H1 (cell line): ENCODE measurements at regions not wholly inside any gene's neighbourhood (a gene's known extent, or its start where the extent isn't known, plus 50 kb on each side); places are given as distances from the start of the nearest gene placed in this dataset.

ENCODE experiments used
- ASH2L ChIP-seq: fragments of 200-600, 300-600 bp; sonication (generic); IDR thresholded peaks from one replicate; pipeline ENCODE4 v1.7.1; 2017; ENCODE audit warnings: low read length
- BACH1 ChIP-seq: IDR thresholded peaks from 2 replicates; pipeline ENCODE4 v1.6.1; 2012; ENCODE audit warnings: low read length, improper control_type of control experiment
- CHD7 ChIP-seq: fragments of 300-600 bp; sonication (generic); IDR thresholded peaks from 2 replicates; pipeline ENCODE4 v1.7.1; 2012; ENCODE audit warnings: low read length, moderate library complexity, mild to moderate bottlenecking, inconsistent platforms; ENCODE audit not compliant: insufficient replicate concordance
- GABPA ChIP-seq: IDR thresholded peaks from 2 replicates; pipeline ENCODE4 v1.6.1; 2011; ENCODE audit warnings: mild to moderate bottlenecking, low read length, moderate library complexity, borderline replicate concordance; ENCODE audit not compliant: insufficient read depth
- HDAC6 ChIP-seq: IDR thresholded peaks from one replicate; pipeline ENCODE4 v1.7.1; 2012; ENCODE audit warnings: low read depth, mild to moderate bottlenecking, inconsistent platforms, low read length, moderate library complexity
- POU5F1 ChIP-seq: IDR thresholded peaks from 2 replicates; pipeline ENCODE4 v1.6.1; 2011; ENCODE audit warnings: low read depth, mild to moderate bottlenecking, low read length, moderate library complexity
- SAP30 ChIP-seq: fragments of 300-600 bp; sonication (generic); IDR thresholded peaks from 2 replicates; pipeline ENCODE4 v1.7.1; 2012; ENCODE audit warnings: low read length, moderate library complexity, mild to moderate bottlenecking, inconsistent platforms; ENCODE audit not compliant: insufficient read depth, insufficient replicate concordance
- SP1 ChIP-seq: IDR thresholded peaks from 2 replicates; pipeline ENCODE4 v1.6.1; 2011; ENCODE audit warnings: low read depth, low read length
- SP4 ChIP-seq: IDR thresholded peaks from 2 replicates; pipeline ENCODE4 v1.6.1; 2012; ENCODE audit warnings: low read length, inconsistent platforms
- TAF1 ChIP-seq: IDR thresholded peaks from 2 replicates; pipeline ENCODE4 v1.6.1; 2011; ENCODE audit warnings: mild to moderate bottlenecking, low read depth, low read length
- TBP ChIP-seq: IDR thresholded peaks from 2 replicates; pipeline ENCODE4 v1.6.1; 2011; ENCODE audit warnings: low read depth, low read length, improper control_type of control experiment

- no peak for TF ChIP-seq CHD7
- no peak for TF ChIP-seq SP4
- TF ChIP-seq SP1 = no peak
- TF ChIP-seq HDAC6 = no peak
- no peak for TF ChIP-seq GABPA
- TF ChIP-seq BACH1 = no peak
- no peak for TF ChIP-seq ASH2L
- no peak for TF ChIP-seq TAF1
- TF ChIP-seq SAP30 = no peak
- TF ChIP-seq POU5F1 = no peak
- TF ChIP-seq TBP = no peak
Measured at GRCh38 chr17:79150799-79151198, 76.2 kb downstream of the ENGASE start (continued).
